Smooth muscle cell (in vitro differentiated cells): ENCODE measurements at regions not wholly inside any gene's neighbourhood (a gene's known extent, or its start where the extent isn't known, plus 50 kb on each side); places are given as distances from the start of the nearest gene placed in this dataset.
"Not testable (repeated sequence)": the region's sequence is repeated elsewhere in the genome, so short reads cannot be mapped to it uniquely, and the experiment has no call there.

Source experiments
- DNase-seq: peaks from one replicate; lab custom pipeline; 2025; ENCODE audit not compliant: unreplicated experiment; lab: John Stamatoyannopoulos, UW
- H2AFZ ChIP-seq: fragments of 200-600 bp; sonication (generic); 2 replicates; pipeline ENCODE4 v1.6.0; 2016; ENCODE audit warnings: antibody characterized with exemption, low read depth, mild to moderate bottlenecking
- H3F3A ChIP-seq: fragments of 200-600 bp; sonication (generic); 2 replicates; pipeline ENCODE4 v1.6.0; 2017; ENCODE audit warnings: antibody characterized with exemption, low read depth
- H3K27ac ChIP-seq: fragments of 200-600 bp; sonication (generic); 2 replicates; pipeline ENCODE4 v1.5.1; 2016; ENCODE audit warnings: low read depth, mild to moderate bottlenecking
- H3K27me3 ChIP-seq: fragments of 200-600 bp; sonication (generic); 2 replicates; pipeline ENCODE4 v1.6.1; 2016; ENCODE audit warnings: low read depth, mild to moderate bottlenecking
- H3K36me3 ChIP-seq: fragments of 200-600 bp; sonication (generic); 2 replicates; pipeline ENCODE4 v1.5.1; 2016; ENCODE audit warnings: low read depth
- H3K4me1 ChIP-seq: fragments of 200-600 bp; sonication (generic); 2 replicates; pipeline ENCODE4 v1.5.1; 2016; ENCODE audit warnings: low read depth
- H3K4me2 ChIP-seq: fragments of 200-600 bp; sonication (generic); 2 replicates; pipeline ENCODE4 v1.6.0; 2016; ENCODE audit warnings: mild to moderate bottlenecking
- H3K4me3 ChIP-seq: fragments of 200-600 bp; sonication (generic); 2 replicates; pipeline ENCODE4 v1.5.1; 2016; ENCODE audit warnings: mild to moderate bottlenecking
- H3K79me2 ChIP-seq: fragments of 200-600 bp; sonication (generic); 2 replicates; pipeline ENCODE4 v1.6.0; 2016; ENCODE audit warnings: low read depth, mild to moderate bottlenecking
- H3K9ac ChIP-seq: fragments of 200-600 bp; sonication (generic); 2 replicates; pipeline ENCODE4 v1.6.0; 2016; ENCODE audit warnings: low read depth
- H3K9me3 ChIP-seq: fragments of 200-600 bp; sonication (generic); replicated peaks from 2 replicates; pipeline ENCODE4 v1.5.1; 2016; ENCODE audit warnings: low read depth
- H4K20me1 ChIP-seq: fragments of 200-600 bp; sonication (generic); 2 replicates; pipeline ENCODE4 v1.6.0; 2016; ENCODE audit warnings: low read depth
- CTCF ChIP-seq: fragments of 200-600 bp; sonication (generic); IDR thresholded peaks from 2 replicates; pipeline ENCODE4 v1.5.1; 2017; ENCODE audit warnings: borderline replicate concordance, mild to moderate bottlenecking, antibody characterized with exemption; ENCODE audit not compliant: insufficient read depth, poor library complexity, severe bottlenecking
- WGBS: methylation state at CpG from one replicate; pipeline ENCODE4 v1.1.7; 2016; ENCODE audit warnings: low lambda C conversion rate; 5-methylcytosine and 5-hydroxymethylcytosine counted together

GRCh38 chr16:50449800-50450199, 81.0 kb upstream of the BRD7 start:
- Histone ChIP-seq H3K27me3 (peaks cover 9% of the 10 kb centered on the region), H3K4me1 (peaks cover 2% of the 10 kb centered on the region), H4K20me1 (no peaks in the 10 kb centered on the region), H3K9ac (no peak overlapping the region), H2AFZ (no peak overlapping the region), H3K9me3 (no peaks in the 10 kb centered on the region), H3K27ac (no peak overlapping the region), H3F3A (no peaks in the 10 kb centered on the region), H3K4me3 (no peak overlapping the region), H3K4me2 (no peak overlapping the region), H3K36me3 (no peaks in the 10 kb centered on the region), H3K79me2 (no peaks in the 10 kb centered on the region)
- WGBS: 78% methylated on average over 6 of the region's 6 CpGs
- no peak for DNase-seq
- no peak for TF ChIP-seq CTCF

GRCh38 chr16:50448981-50449380, 80.2 kb upstream of the BRD7 start:
- no peak overlapping the region for H2AFZ ChIP-seq
- TF ChIP-seq CTCF: no peak
- WGBS: 79% methylated on average over 10 of the region's 10 CpGs

GRCh38 chr16:50448522-50448921, 79.7 kb upstream of the BRD7 start:
- no peaks in the 10 kb centered on the region for H4K20me1 ChIP-seq
- no peak overlapping the region for H3K4me3 ChIP-seq
- H3K9ac ChIP-seq: no peak overlapping the region
- peaks cover 9% of the 10 kb centered on the region for H3K27me3 ChIP-seq
- H3K9me3 ChIP-seq: no peaks in the 10 kb centered on the region
- no peaks in the 10 kb centered on the region for H3K36me3 ChIP-seq
- WGBS: 30% methylated on average over 8 of the region's 8 CpGs
- no peak overlapping the region for H3K27ac ChIP-seq
- no peak overlapping the region for H3K4me2 ChIP-seq
- no peaks in the 10 kb centered on the region for H3F3A ChIP-seq
- H3K79me2 ChIP-seq: no peaks in the 10 kb centered on the region
- no peak for TF ChIP-seq CTCF
- H3K4me1 ChIP-seq: peaks cover 2% of the 10 kb centered on the region
- DNase-seq: no peak
- no peak overlapping the region for H2AFZ ChIP-seq

More at GRCh38 chr16:50448981-50449380, 80.2 kb upstream of the BRD7 start:
- Histone ChIP-seq H4K20me1 (no peaks in the 10 kb centered on the region), H3K79me2 (no peaks in the 10 kb centered on the region), H3K9me3 (no peaks in the 10 kb centered on the region), H3K4me3 (no peak overlapping the region), H3K36me3 (no peaks in the 10 kb centered on the region), H3K4me2 (no peak overlapping the region), H3K4me1 (peaks cover 2% of the 10 kb centered on the region), H3F3A (no peaks in the 10 kb centered on the region), H3K27me3 (peaks cover 9% of the 10 kb centered on the region), H3K27ac (no peak overlapping the region), H3K9ac (no peak overlapping the region)
- no peak for DNase-seq

GRCh38 chr16:50447386-50447785, 78.6 kb upstream of the BRD7 start:
- H3K9ac ChIP-seq, H3K4me2 ChIP-seq, H4K20me1 ChIP-seq, H2AFZ ChIP-seq, H3K9me3 ChIP-seq, H3K79me2 ChIP-seq, H3K27ac ChIP-seq, DNase-seq, H3F3A ChIP-seq, H3K27me3 ChIP-seq, H3K4me1 ChIP-seq, H3K36me3 ChIP-seq, H3K4me3 ChIP-seq: not testable (repeated sequence)
- WGBS: 85% methylated on average over 8 of the region's 8 CpGs
